22Rv1 (cell line): ENCODE measurements at regions not wholly inside any gene's neighbourhood (a gene's known extent, or its start where the extent isn't known, plus 50 kb on each side); places are given as distances from the start of the nearest gene placed in this dataset.

Experiments
- ZFX ChIP-seq: fragments of 450-650 bp; IDR thresholded peaks from 2 replicates; pipeline ENCODE4 v1.6.1; 2017; ENCODE audit warnings: antibody characterized with exemption, borderline replicate concordance
- TF ChIP-seq, protein P1 (sequence below): fragments of 450-650 bp; IDR thresholded peaks from 2 replicates; pipeline ENCODE4 v1.5.1; 2017; ENCODE audit warnings: mild to moderate bottlenecking

- TF ChIP-seq, protein P1, sequence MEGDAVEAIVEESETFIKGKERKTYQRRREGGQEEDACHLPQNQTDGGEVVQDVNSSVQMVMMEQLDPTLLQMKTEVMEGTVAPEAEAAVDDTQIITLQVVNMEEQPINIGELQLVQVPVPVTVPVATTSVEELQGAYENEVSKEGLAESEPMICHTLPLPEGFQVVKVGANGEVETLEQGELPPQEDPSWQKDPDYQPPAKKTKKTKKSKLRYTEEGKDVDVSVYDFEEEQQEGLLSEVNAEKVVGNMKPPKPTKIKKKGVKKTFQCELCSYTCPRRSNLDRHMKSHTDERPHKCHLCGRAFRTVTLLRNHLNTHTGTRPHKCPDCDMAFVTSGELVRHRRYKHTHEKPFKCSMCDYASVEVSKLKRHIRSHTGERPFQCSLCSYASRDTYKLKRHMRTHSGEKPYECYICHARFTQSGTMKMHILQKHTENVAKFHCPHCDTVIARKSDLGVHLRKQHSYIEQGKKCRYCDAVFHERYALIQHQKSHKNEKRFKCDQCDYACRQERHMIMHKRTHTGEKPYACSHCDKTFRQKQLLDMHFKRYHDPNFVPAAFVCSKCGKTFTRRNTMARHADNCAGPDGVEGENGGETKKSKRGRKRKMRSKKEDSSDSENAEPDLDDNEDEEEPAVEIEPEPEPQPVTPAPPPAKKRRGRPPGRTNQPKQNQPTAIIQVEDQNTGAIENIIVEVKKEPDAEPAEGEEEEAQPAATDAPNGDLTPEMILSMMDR: no peak
- TF ChIP-seq ZFX: no peak
These were observed 74.4 kb downstream of the BLTP3B start for GRCh38 chr12:100068305-100068704.
